ENCODE measurements at regions not wholly inside any gene's neighbourhood (a gene's known extent, or its start where the extent isn't known, plus 50 kb on each side); places are given as distances from the start of the nearest gene placed in this dataset.

- TF ChIP-seq CTCF (conservative IDR thresholded peaks at IDR 0.05; ENCODE audit: low read length) (no peak), EZH2phosphoT487 (IDR thresholded peaks at IDR 0.05; ENCODE audit: borderline replicate concordance) (no peak)
Measured at GRCh38 chr4:162732876-162733275, 433.8 kb downstream of the NAF1 start.

Data from Loucy (cell line).